Left ventricle myocardium inferior (tissue), 1 donor: ENCODE measurements at regions not wholly inside any gene's neighbourhood (a gene's known extent, or its start where the extent isn't known, plus 50 kb on each side); places are given as distances from the start of the nearest gene placed in this dataset.

Experiments
- DNase-seq: peaks from one replicate; pipeline ENCODE4 v3.0.0-alpha.2; 2020
- H3K27ac ChIP-seq: fragments of 200-600 bp; replicated peaks from 2 replicates; pipeline ENCODE4 v1.8.0; 2021
- H3K27me3 ChIP-seq: fragments of 200-600 bp; 2 replicates; pipeline ENCODE4 v1.8.0; 2021; ENCODE audit warnings: low read depth
- H3K36me3 ChIP-seq: fragments of 200-600 bp; 2 replicates; pipeline ENCODE4 v1.8.0; 2021
- H3K4me1 ChIP-seq: fragments of 200-600 bp; 2 replicates; pipeline ENCODE4 v1.8.0; 2021
- H3K4me3 ChIP-seq: fragments of 200-600 bp; 2 replicates; pipeline ENCODE4 v1.8.0; 2021; ENCODE audit warnings: mild to moderate bottlenecking, moderate library complexity
- H3K9me3 ChIP-seq: fragments of 200-600 bp; replicated peaks from 2 replicates; pipeline ENCODE4 v1.8.0; 2021
- CTCF ChIP-seq: fragments of 200-600 bp; IDR thresholded peaks from 2 replicates; pipeline ENCODE4 v1.8.0; 2021; ENCODE audit warnings: antibody characterized with exemption, mild to moderate bottlenecking, borderline replicate concordance
- intact Hi-C: fragments of 100-400 bp; cut with micrococcal nuclease; formaldehyde crosslinking; loops from one replicate; pipeline ENCODE4 v1.11.0; 2022
- donor health status: DM: no; HTN: yes; CAD: no; lungs with severe emphysema.

GRCh38 chr5:133876266-133876665 lies 92.2 kb downstream of the C5orf15 start:
- no peak for TF ChIP-seq CTCF
- intact Hi-C loops: no loop called here
- DNase-seq: no peak
- Histone ChIP-seq H3K4me3 (no peak overlapping the region), H3K27ac (no peak overlapping the region), H3K4me1 (no peaks in the 10 kb centered on the region), H3K36me3 (no peaks in the 10 kb centered on the region), H3K9me3 (peaks cover 20% of the 10 kb centered on the region), H3K27me3 (peaks cover 3% of the 10 kb centered on the region)

- no peaks in the 10 kb centered on the region for H3K36me3 ChIP-seq
- peaks cover under 1% of the 10 kb centered on the region for H3K4me1 ChIP-seq
- H3K4me3 ChIP-seq: no peak overlapping the region
- H3K9me3 ChIP-seq: peaks cover 20% of the 10 kb centered on the region
- TF ChIP-seq CTCF: no peak
- H3K27me3 ChIP-seq: peaks cover 3% of the 10 kb centered on the region
- DNase-seq: no peak
- no peak overlapping the region for H3K27ac ChIP-seq
- intact Hi-C loops: no loop called here
These were observed 93.2 kb downstream of the C5orf15 start for GRCh38 chr5:133875179-133875578.

- H3K27me3 ChIP-seq: peaks cover 3% of the 10 kb centered on the region
- TF ChIP-seq CTCF: no peak
- H3K4me1 ChIP-seq: peaks cover 17% of the 10 kb centered on the region
- H3K4me3 ChIP-seq: no peak overlapping the region
- H3K27ac ChIP-seq: no peak overlapping the region
- DNase-seq: no peak
- peaks cover 20% of the 10 kb centered on the region for H3K9me3 ChIP-seq
- no peaks in the 10 kb centered on the region for H3K36me3 ChIP-seq
- intact Hi-C loops: no loop called here
These were observed 95.0 kb downstream of the C5orf15 start for GRCh38 chr5:133873449-133873848.

- Histone ChIP-seq H3K9me3 (peaks cover 16% of the 10 kb centered on the region), H3K27me3 (no peaks in the 10 kb centered on the region), H3K4me3 (no peak overlapping the region), H3K36me3 (no peaks in the 10 kb centered on the region), H3K4me1 (peaks cover 17% of the 10 kb centered on the region), H3K27ac (no peak overlapping the region)
- intact Hi-C loops: no loop called here
- no peak for DNase-seq
- TF ChIP-seq CTCF: no peak
These were observed 97.8 kb downstream of the C5orf15 start for GRCh38 chr5:133870661-133871060.

GRCh38 chr5:133869519-133870335 lies 98.7 kb downstream of the C5orf15 start:
- Histone ChIP-seq H3K4me3 (peak overlapping the region; percentile 57), H3K27me3 (no peaks in the 10 kb centered on the region), H3K27ac (peak overlapping the region; percentile 45), H3K9me3 (peaks cover 7% of the 10 kb centered on the region), H3K4me1 (peaks cover 17% of the 10 kb centered on the region), H3K36me3 (no peaks in the 10 kb centered on the region)
- peak; percentile 10 for TF ChIP-seq CTCF
- peak; percentile 49 for DNase-seq
- intact Hi-C loops: no loop called here
